HCT116 (cell line): ENCODE measurements at regions not wholly inside any gene's neighbourhood (a gene's known extent, or its start where the extent isn't known, plus 50 kb on each side); places are given as distances from the start of the nearest gene placed in this dataset.

Experiments
- ATAC-seq: fragments of 200-7000 bp; cut with Tn5 transposase; 2 replicates; pipeline ENCODE4 v1.9.1; 2020; ENCODE audit warnings: mild to moderate bottlenecking, moderate library complexity
- BruUV-seq: library from RNA; stranded (reverse); fragments of 400-500 nt; replicated peaks from 2 replicates; lab custom pipeline; 2021; lab: Mats Ljungman, UMichigan
- CTCF ChIA-PET: fragments of 300-600 bp; sonication (Branson Sonifier 250); formaldehyde crosslinking; loops from one replicate; lab custom pipeline; 2021; ENCODE audit warnings: antibody characterized with exemption; lab: Charles Lee
- POLR2A ChIA-PET: fragments of 300-600, 350-600 bp; sonication (Branson Sonifier 250); formaldehyde crosslinking; loops from one replicate; lab custom pipeline; 2021; ENCODE audit warnings: antibody characterized with exemption; lab: Charles Lee
- RAD21 ChIA-PET, 2 experiments: fragments of 300-600 bp; sonication (Branson Sonifier 250); formaldehyde crosslinking; loops; one replicate each; lab custom pipeline; 2023; ENCODE audit warnings: low total read pairs in 2 of 2; ENCODE audit not compliant: uncharacterized antibody in 2 of 2, unreplicated experiment in 2 of 2, low non-redundant PET in 1 of 2; lab: Charles Lee
- DNase-seq: peaks from one replicate; pipeline ENCODE4 v3.0.0-alpha.2; 2010; ENCODE audit warnings: low read depth, low spot score
- H2AFZ ChIP-seq: fragments of 200-600 bp; shearing (Covaris generic), sonication (generic); 2 replicates; pipeline ENCODE4 v1.6.1; 2017; ENCODE audit warnings: low read depth, mixed run types, mixed read lengths, antibody characterized with exemption, low read length; ENCODE audit not compliant: poor library complexity, severe bottlenecking
- H3K27ac ChIP-seq: 2 replicates; pipeline ENCODE4 v1.5.1; 2012; ENCODE audit warnings: low read depth, low read length
- H3K27me3 ChIP-seq: fragments of 200-600 bp; sonication (generic); 2 replicates; pipeline ENCODE4 v1.6.1; 2016; ENCODE audit warnings: mixed run types, low read length, mixed read lengths; ENCODE audit not compliant: insufficient read depth
- H3K36me3 ChIP-seq, 2 experiments: fragments of 200-500 bp in 1 of 2; fragments of 200-600 bp in 1 of 2; sonication (Bioruptor generic) in 1 of 2; sonication (generic) in 1 of 2; 2 replicates each; pipeline versions ENCODE4 v1.5.1 to v1.6.1; 2014 to 2016; ENCODE audit warnings: low read length in 2 of 2, inconsistent platforms in 1 of 2, mixed read lengths in 1 of 2, mixed run types in 1 of 2; ENCODE audit not compliant: insufficient read depth in 2 of 2, control insufficient read depth in 1 of 2
- H3K4me1 ChIP-seq, 2 experiments: fragments of 200-600 bp in 1 of 2; sonication (generic) in 1 of 2; 2 replicates each; pipeline versions ENCODE4 v1.5.1 to v1.6.1; 2012 to 2017; ENCODE audit warnings: low read length in 2 of 2, inconsistent platforms in 1 of 2, mild to moderate bottlenecking in 1 of 2, mixed read lengths in 1 of 2, mixed run types in 1 of 2, moderate library complexity in 1 of 2; ENCODE audit not compliant: insufficient read depth in 2 of 2, control insufficient read depth in 1 of 2
- H3K4me2 ChIP-seq: fragments of 200-600 bp; sonication (generic); 2 replicates; pipeline ENCODE4 v1.6.1; 2017; ENCODE audit warnings: mixed run types, low read length, mixed read lengths
- H3K4me3 ChIP-seq, 2 experiments: fragments of 200-600 bp in 1 of 2; sonication (generic) in 1 of 2; replicated peaks in 1 of 2; 2 replicates each; pipeline ENCODE4 v1.5.1; 2011 to 2016; ENCODE audit warnings: low read length in 2 of 2, control low read depth in 1 of 2, low read depth in 1 of 2, mild to moderate bottlenecking in 1 of 2, mixed read lengths in 1 of 2, mixed run types in 1 of 2
- H3K79me2 ChIP-seq: fragments of 200-600 bp; sonication (generic); 2 replicates; pipeline ENCODE4 v1.6.1; 2017; ENCODE audit warnings: mild to moderate bottlenecking, mixed run types, low read length, moderate library complexity, mixed read lengths; ENCODE audit not compliant: insufficient read depth
- H3K9ac ChIP-seq: fragments of 200-600 bp; sonication (generic); 2 replicates; pipeline ENCODE4 v1.6.1; 2016; ENCODE audit warnings: low read length, mixed read lengths
- H3K9me2 ChIP-seq: fragments of 200-600 bp; sonication (generic), shearing (Covaris generic); 2 replicates; pipeline ENCODE4 v1.6.1; 2017; ENCODE audit warnings: mixed run types, mild to moderate bottlenecking, moderate library complexity; ENCODE audit not compliant: insufficient read depth
- H3K9me3 ChIP-seq, 2 experiments: fragments of 200-500 bp in 1 of 2; fragments of 200-600 bp in 1 of 2; sonication (Bioruptor generic) in 1 of 2; sonication (generic) in 1 of 2; 2 replicates each; pipeline ENCODE4 v1.6.1; 2014 to 2017; ENCODE audit warnings: low read length in 2 of 2, mixed read lengths in 2 of 2, inconsistent platforms in 1 of 2, low read depth in 1 of 2, mild to moderate bottlenecking in 1 of 2, mixed run types in 1 of 2, moderate library complexity in 1 of 2; ENCODE audit not compliant: control insufficient read depth in 1 of 2, insufficient read depth in 1 of 2
- H4K20me1 ChIP-seq: fragments of 200-600 bp; sonication (generic), shearing (Covaris generic); 2 replicates; pipeline ENCODE4 v1.6.1; 2017; ENCODE audit warnings: mixed run types, mild to moderate bottlenecking, moderate library complexity; ENCODE audit not compliant: insufficient read depth
- CBX3 ChIP-seq: IDR thresholded peaks from 2 replicates; pipeline ENCODE4 v1.6.1; 2012; ENCODE audit warnings: low read depth
- CEBPB ChIP-seq: IDR thresholded peaks from 2 replicates; pipeline ENCODE4 v1.6.1; 2012; ENCODE audit warnings: low read depth
- EGR1 ChIP-seq: IDR thresholded peaks from 2 replicates; pipeline ENCODE4 v1.6.1; 2012; ENCODE audit warnings: low read depth
- ELF1 ChIP-seq: IDR thresholded peaks from 2 replicates; pipeline ENCODE4 v1.6.1; 2012; ENCODE audit warnings: low read depth, borderline replicate concordance
- EZH2 ChIP-seq: fragments of 200-600 bp; sonication (generic); IDR thresholded peaks from 2 replicates; pipeline ENCODE4 v1.6.1; 2017; ENCODE audit warnings: antibody characterized with exemption, mixed run types
- EZH2phosphoT487 ChIP-seq: fragments of 200-600 bp; IDR thresholded peaks from 2 replicates; pipeline ENCODE4 v1.6.1; 2018; ENCODE audit warnings: antibody characterized with exemption, borderline replicate concordance
- POLR2A ChIP-seq: IDR thresholded peaks from 2 replicates; pipeline ENCODE4 v1.7.0; 2011; ENCODE audit warnings: borderline replicate concordance; ENCODE audit not compliant: insufficient read depth, insufficient read length; ENCODE audit errors: extremely low read depth
- POLR2AphosphoS5 ChIP-seq: IDR thresholded peaks from 2 replicates; pipeline ENCODE4 v1.6.1; 2011; ENCODE audit warnings: mild to moderate bottlenecking, low read depth, low read length, moderate library complexity
- RAD21 ChIP-seq: IDR thresholded peaks from 2 replicates; pipeline ENCODE4 v1.6.1; 2012; ENCODE audit warnings: low read depth, mild to moderate bottlenecking
- SIN3A ChIP-seq: IDR thresholded peaks from 2 replicates; pipeline ENCODE4 v1.6.1; 2012; ENCODE audit warnings: low read depth
- SP1 ChIP-seq: IDR thresholded peaks from 2 replicates; pipeline ENCODE4 v1.6.1; 2012; ENCODE audit warnings: low read depth
- SRF ChIP-seq: IDR thresholded peaks from 2 replicates; pipeline ENCODE4 v1.6.1; 2012; ENCODE audit warnings: low read depth
- TCF7L2 ChIP-seq: IDR thresholded peaks from 2 replicates; pipeline ENCODE4 v1.7.0; 2011; ENCODE audit warnings: borderline replicate concordance, inconsistent platforms; ENCODE audit not compliant: insufficient read depth, insufficient read length; ENCODE audit errors: extremely low read depth
- ZFX ChIP-seq: fragments of 450-650 bp; IDR thresholded peaks from 2 replicates; pipeline ENCODE4 v1.6.1; 2017
- intact Hi-C: fragments of 100-400 bp; cut with micrococcal nuclease; formaldehyde crosslinking; loops from 2 replicates; pipeline ENCODE4 v1.10.0; 2022
- TF ChIP-seq, protein P1 (sequence below): IDR thresholded peaks from 2 replicates; pipeline ENCODE4 v1.6.1; 2012; ENCODE audit warnings: low read depth
- TF ChIP-seq, protein P2 (sequence below): IDR thresholded peaks from 2 replicates; pipeline ENCODE4 v1.6.1; 2012
- TF ChIP-seq, protein P3 (sequence below): IDR thresholded peaks from 2 replicates; pipeline ENCODE4 v1.6.1; 2011; ENCODE audit warnings: mild to moderate bottlenecking, low read length, moderate library complexity; ENCODE audit not compliant: insufficient replicate concordance; ENCODE audit errors: extremely low read depth
- TF ChIP-seq, protein P4 (sequence below): IDR thresholded peaks from 2 replicates; pipeline ENCODE4 v1.6.1; 2012

DNA sequence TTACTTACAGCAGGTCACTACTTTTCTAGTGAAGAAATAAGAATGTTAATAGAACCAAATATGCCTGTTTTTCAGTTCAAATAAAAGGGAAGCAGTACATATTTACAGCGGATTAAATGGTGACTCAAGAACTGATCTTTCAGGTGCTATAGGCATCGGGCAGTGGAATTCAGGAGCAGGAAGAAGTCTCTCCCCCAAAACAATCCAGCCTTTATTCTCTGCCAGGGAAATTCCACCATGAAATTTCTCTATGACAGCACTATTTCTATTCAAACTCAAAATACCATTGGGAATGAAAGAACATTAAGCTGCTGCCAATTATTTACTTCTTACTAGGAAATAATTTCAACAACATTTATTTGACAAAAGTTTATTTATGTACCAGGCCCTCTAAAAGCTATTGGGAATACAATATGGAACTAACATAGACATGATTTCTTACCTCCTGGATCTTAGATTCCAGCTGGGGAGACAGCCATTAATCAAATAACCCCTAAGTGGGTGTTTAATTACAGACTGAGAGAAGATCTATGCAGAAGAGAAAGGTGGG, 60.3 kb upstream of the KRR1 start:
- Histone ChIP-seq H3K27ac (no peak overlapping the region), H2AFZ (no peak overlapping the region), H3K79me2 (no peaks in the 10 kb centered on the region), H3K9me2 (no peaks in the 10 kb centered on the region), H3K36me3 (no peaks in the 10 kb centered on the region), H3K27me3 (no peaks in the 10 kb centered on the region), H3K9me3 (no peaks in the 10 kb centered on the region), H3K4me3 (no peak overlapping the region), H4K20me1 (no peaks in the 10 kb centered on the region), H3K4me1 (no peaks in the 10 kb centered on the region), H3K9ac (no peak overlapping the region), H3K4me2 (no peak overlapping the region)
- TF ChIP-seq RAD21 (no peak), EGR1 (no peak), TCF7L2 (no peak), SRF (no peak), EZH2phosphoT487 (no peak), CEBPB (no peak), ZFX (no peak), POLR2A (no peak), ELF1 (no peak), POLR2AphosphoS5 (no peak), EZH2 (no peak), SIN3A (no peak), CBX3 (no peak), SP1 (no peak)
- TF ChIP-seq, protein P1, sequence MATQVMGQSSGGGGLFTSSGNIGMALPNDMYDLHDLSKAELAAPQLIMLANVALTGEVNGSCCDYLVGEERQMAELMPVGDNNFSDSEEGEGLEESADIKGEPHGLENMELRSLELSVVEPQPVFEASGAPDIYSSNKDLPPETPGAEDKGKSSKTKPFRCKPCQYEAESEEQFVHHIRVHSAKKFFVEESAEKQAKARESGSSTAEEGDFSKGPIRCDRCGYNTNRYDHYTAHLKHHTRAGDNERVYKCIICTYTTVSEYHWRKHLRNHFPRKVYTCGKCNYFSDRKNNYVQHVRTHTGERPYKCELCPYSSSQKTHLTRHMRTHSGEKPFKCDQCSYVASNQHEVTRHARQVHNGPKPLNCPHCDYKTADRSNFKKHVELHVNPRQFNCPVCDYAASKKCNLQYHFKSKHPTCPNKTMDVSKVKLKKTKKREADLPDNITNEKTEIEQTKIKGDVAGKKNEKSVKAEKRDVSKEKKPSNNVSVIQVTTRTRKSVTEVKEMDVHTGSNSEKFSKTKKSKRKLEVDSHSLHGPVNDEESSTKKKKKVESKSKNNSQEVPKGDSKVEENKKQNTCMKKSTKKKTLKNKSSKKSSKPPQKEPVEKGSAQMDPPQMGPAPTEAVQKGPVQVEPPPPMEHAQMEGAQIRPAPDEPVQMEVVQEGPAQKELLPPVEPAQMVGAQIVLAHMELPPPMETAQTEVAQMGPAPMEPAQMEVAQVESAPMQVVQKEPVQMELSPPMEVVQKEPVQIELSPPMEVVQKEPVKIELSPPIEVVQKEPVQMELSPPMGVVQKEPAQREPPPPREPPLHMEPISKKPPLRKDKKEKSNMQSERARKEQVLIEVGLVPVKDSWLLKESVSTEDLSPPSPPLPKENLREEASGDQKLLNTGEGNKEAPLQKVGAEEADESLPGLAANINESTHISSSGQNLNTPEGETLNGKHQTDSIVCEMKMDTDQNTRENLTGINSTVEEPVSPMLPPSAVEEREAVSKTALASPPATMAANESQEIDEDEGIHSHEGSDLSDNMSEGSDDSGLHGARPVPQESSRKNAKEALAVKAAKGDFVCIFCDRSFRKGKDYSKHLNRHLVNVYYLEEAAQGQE: no peak
- TF ChIP-seq, protein P2, sequence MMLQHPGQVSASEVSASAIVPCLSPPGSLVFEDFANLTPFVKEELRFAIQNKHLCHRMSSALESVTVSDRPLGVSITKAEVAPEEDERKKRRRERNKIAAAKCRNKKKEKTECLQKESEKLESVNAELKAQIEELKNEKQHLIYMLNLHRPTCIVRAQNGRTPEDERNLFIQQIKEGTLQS: no peak
- TF ChIP-seq, protein P3, sequence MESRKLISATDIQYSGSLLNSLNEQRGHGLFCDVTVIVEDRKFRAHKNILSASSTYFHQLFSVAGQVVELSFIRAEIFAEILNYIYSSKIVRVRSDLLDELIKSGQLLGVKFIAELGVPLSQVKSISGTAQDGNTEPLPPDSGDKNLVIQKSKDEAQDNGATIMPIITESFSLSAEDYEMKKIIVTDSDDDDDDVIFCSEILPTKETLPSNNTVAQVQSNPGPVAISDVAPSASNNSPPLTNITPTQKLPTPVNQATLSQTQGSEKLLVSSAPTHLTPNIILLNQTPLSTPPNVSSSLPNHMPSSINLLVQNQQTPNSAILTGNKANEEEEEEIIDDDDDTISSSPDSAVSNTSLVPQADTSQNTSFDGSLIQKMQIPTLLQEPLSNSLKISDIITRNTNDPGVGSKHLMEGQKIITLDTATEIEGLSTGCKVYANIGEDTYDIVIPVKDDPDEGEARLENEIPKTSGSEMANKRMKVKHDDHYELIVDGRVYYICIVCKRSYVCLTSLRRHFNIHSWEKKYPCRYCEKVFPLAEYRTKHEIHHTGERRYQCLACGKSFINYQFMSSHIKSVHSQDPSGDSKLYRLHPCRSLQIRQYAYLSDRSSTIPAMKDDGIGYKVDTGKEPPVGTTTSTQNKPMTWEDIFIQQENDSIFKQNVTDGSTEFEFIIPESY: no peak
- TF ChIP-seq, protein P4, sequence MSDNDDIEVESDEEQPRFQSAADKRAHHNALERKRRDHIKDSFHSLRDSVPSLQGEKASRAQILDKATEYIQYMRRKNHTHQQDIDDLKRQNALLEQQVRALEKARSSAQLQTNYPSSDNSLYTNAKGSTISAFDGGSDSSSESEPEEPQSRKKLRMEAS: no peak
- no TSS peak for BruUV-seq
- CTCF ChIA-PET: no interaction called here
- no peak for ATAC-seq
- no peak for DNase-seq
- intact Hi-C loops: no loop called here
- RAD21 ChIA-PET: no interaction called here
- POLR2A ChIA-PET: no interaction called here
